ENCODE measurements at regions not wholly inside any gene's neighbourhood (a gene's known extent, or its start where the extent isn't known, plus 50 kb on each side); places are given as distances from the start of the nearest gene placed in this dataset.

- no peak for TF ChIP-seq CTCF (IDR thresholded peaks at IDR 0.05)
- no peak overlapping the region for H3K27ac ChIP-seq
- intact Hi-C loops (cut with DNase I) = no loop called here
- no peaks in the 10 kb centered on the region for H3K27me3 ChIP-seq
- H3K9me3 ChIP-seq = no peaks in the 10 kb centered on the region
- H3K4me1 ChIP-seq = no peaks in the 10 kb centered on the region
- DNase-seq (ENCODE audit: low spot score in 2 of 2) = no peak
- H3K36me3 ChIP-seq = no peaks in the 10 kb centered on the region
- no peak overlapping the region for H3K4me3 ChIP-seq
These were observed 460.2 kb upstream of the FAT1 start for GRCh38 chr4:187183826-187184225.

- TF ChIP-seq CTCF (IDR thresholded peaks at IDR 0.05) = no peak
- no peak overlapping the region for H3K27ac ChIP-seq
- H3K4me3 ChIP-seq = no peak overlapping the region
- H3K36me3 ChIP-seq = no peaks in the 10 kb centered on the region
- no peaks in the 10 kb centered on the region for H3K9me3 ChIP-seq
- H3K4me1 ChIP-seq = no peaks in the 10 kb centered on the region
- no peak for DNase-seq (ENCODE audit: low spot score in 2 of 2)
- intact Hi-C loops (cut with DNase I) = no loop called here
- H3K27me3 ChIP-seq = no peaks in the 10 kb centered on the region
These were observed 460.9 kb upstream of the FAT1 start for GRCh38 chr4:187184508-187184907.

GRCh38 chr4:187188118-187188517, 464.5 kb upstream of the FAT1 start:
- Histone ChIP-seq H3K36me3 (no peaks in the 10 kb centered on the region), H3K27ac (no peak overlapping the region), H3K27me3 (no peaks in the 10 kb centered on the region), H3K9me3 (no peaks in the 10 kb centered on the region), H3K4me3 (no peak overlapping the region), H3K4me1 (no peaks in the 10 kb centered on the region)
- intact Hi-C loops (cut with DNase I) = no loop called here
- TF ChIP-seq CTCF (IDR thresholded peaks at IDR 0.05) = no peak
- DNase-seq (ENCODE audit: low spot score in 2 of 2) = no peak

- no peak overlapping the region for H3K27ac ChIP-seq
- H3K9me3 ChIP-seq = no peaks in the 10 kb centered on the region
- H3K27me3 ChIP-seq = no peaks in the 10 kb centered on the region
- intact Hi-C loops (cut with DNase I) = no loop called here
- no peak for DNase-seq (ENCODE audit: low spot score in 2 of 2)
- H3K4me3 ChIP-seq = no peak overlapping the region
- no peaks in the 10 kb centered on the region for H3K36me3 ChIP-seq
- H3K4me1 ChIP-seq = no peaks in the 10 kb centered on the region
- TF ChIP-seq CTCF (IDR thresholded peaks at IDR 0.05) = no peak
These were observed 465.1 kb upstream of the FAT1 start for GRCh38 chr4:187188741-187189140.

- no peak for TF ChIP-seq CTCF (IDR thresholded peaks at IDR 0.05)
- Histone ChIP-seq H3K4me3 (no peak overlapping the region), H3K27me3 (no peaks in the 10 kb centered on the region), H3K9me3 (no peaks in the 10 kb centered on the region), H3K4me1 (no peaks in the 10 kb centered on the region), H3K27ac (no peak overlapping the region), H3K36me3 (no peaks in the 10 kb centered on the region)
- intact Hi-C loops (cut with DNase I) = no loop called here
- no peak for DNase-seq (ENCODE audit: low spot score in 2 of 2)
These were observed 466.7 kb upstream of the FAT1 start for GRCh38 chr4:187190390-187190789.

GRCh38 chr4:187191676-187192075, 468.0 kb upstream of the FAT1 start:
- H3K4me1 ChIP-seq = no peaks in the 10 kb centered on the region
- no peak for DNase-seq (ENCODE audit: low spot score in 2 of 2)
- intact Hi-C loops (cut with DNase I) = no loop called here
- H3K27ac ChIP-seq = no peak overlapping the region
- H3K4me3 ChIP-seq = no peak overlapping the region
- no peaks in the 10 kb centered on the region for H3K36me3 ChIP-seq
- no peaks in the 10 kb centered on the region for H3K9me3 ChIP-seq
- H3K27me3 ChIP-seq = no peaks in the 10 kb centered on the region
- no peak for TF ChIP-seq CTCF (IDR thresholded peaks at IDR 0.05)

All from ascending aorta (tissue), 2 donors.